Colonic mucosa (tissue), 4 donors: ENCODE measurements at regions not wholly inside any gene's neighbourhood (a gene's known extent, or its start where the extent isn't known, plus 50 kb on each side); places are given as distances from the start of the nearest gene placed in this dataset.

Experiments
- DNase-seq: peaks from one replicate; pipeline ENCODE4 v3.0.0-alpha.2; 2020
- H3K27ac ChIP-seq: fragments of 200-600 bp; one replicate; pipeline ENCODE4 v1.8.0; 2021
- H3K27me3 ChIP-seq: fragments of 200-600 bp; one replicate; pipeline ENCODE4 v1.8.0; 2021
- H3K36me3 ChIP-seq: fragments of 200-600 bp; one replicate; pipeline ENCODE4 v1.8.0; 2021
- H3K4me1 ChIP-seq: fragments of 200-600 bp; one replicate; pipeline ENCODE4 v1.8.0; 2021; ENCODE audit warnings: mild to moderate bottlenecking
- H3K4me3 ChIP-seq: fragments of 200-600 bp; one replicate; pipeline ENCODE4 v1.8.0; 2021
- H3K9ac ChIP-seq, 2 donors: one replicate each; pipeline ENCODE4 v1.7.0; 2013; ENCODE audit warnings: control low read depth in 2 of 2, low read depth in 2 of 2, low read length in 2 of 2
- H3K9me3 ChIP-seq: fragments of 200-600 bp; one replicate; pipeline ENCODE4 v1.8.0; 2021
- CTCF ChIP-seq: fragments of 200-600 bp; IDR thresholded peaks from one replicate; pipeline ENCODE4 v1.8.0; 2022; ENCODE audit warnings: antibody characterized with exemption, mild to moderate bottlenecking
- intact Hi-C: fragments of 100-400 bp; cut with DNase I; formaldehyde crosslinking; loops from one replicate; pipeline ENCODE4 v1.14.1; 2022
- donor health status: healthy.
- donor health status: DM: no; HTN: no; CAD: no.
- donor health status: DM: no; HTN: no; CAD: no.

DNA sequence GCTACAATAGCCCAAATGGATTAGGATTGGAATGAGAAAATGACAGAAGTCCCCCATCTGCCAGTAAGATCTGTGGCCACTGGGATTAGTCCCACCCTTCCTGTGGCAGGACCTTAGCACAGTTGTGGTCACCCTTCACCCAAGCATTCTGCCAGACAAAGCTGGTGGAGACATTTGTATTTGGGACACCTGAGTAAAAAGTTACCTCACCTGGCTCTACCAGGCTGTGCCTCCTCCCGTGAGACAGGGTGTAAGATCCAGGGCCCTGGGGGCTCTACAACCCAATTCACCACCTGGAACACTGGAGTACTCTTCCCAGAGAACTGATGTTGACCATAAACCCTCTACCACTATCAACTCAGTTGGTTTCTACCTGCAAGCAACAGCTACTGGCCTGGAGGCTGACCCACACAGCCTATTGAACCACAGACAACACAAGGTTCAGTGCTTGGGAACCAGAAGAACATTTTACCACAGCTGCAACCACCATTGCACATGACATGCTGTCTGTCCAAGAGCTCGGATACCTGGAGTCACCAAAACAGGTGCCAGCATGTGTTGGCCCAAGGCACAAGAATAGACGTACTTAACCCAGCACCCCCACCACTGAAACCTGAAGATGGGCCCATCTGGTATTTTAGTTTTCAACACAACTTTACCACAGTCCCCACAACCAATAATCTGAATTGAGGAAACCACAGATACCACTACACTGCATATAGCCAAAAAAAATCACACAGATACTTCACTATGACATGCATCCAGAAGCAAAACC lies 1686.7 kb downstream of the SI start:
- no peak for TF ChIP-seq CTCF

DNA sequence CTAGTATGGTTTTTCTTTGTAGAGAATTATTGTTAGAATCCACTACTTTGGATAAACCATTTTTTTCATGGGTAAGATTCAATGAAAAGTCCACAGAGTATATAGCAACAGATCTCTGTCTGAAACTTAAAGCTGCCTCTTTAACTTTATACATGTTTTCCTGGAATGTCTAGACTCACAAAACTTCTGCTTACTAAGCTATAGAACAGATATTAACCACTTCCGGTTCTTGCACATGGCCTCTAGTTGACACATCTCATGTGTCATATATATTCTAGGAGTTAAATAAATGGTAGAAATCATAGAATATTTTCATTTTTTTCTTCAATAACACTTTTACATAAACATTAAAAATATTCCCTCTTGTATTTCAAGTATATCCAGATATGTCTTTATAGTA lies 1693.9 kb downstream of the SI start:
- no peak for TF ChIP-seq CTCF
- H3K36me3 ChIP-seq = no peaks in the 10 kb centered on the region
- DNase-seq = no peak
- H3K4me1 ChIP-seq = no peaks in the 10 kb centered on the region
- H3K9ac ChIP-seq = no peak overlapping the region
- no peaks in the 10 kb centered on the region for H3K9me3 ChIP-seq
- intact Hi-C loops = no loop called here
- no peak overlapping the region for H3K4me3 ChIP-seq
- no peak overlapping the region for H3K27ac ChIP-seq
- no peaks in the 10 kb centered on the region for H3K27me3 ChIP-seq

More for the DNA sequence above, 1686.7 kb downstream of the SI start:
- intact Hi-C loops = no loop called here
- Histone ChIP-seq H3K9me3 (no peaks in the 10 kb centered on the region), H3K27ac (no peak overlapping the region), H3K4me3 (no peak overlapping the region), H3K9ac (no peak overlapping the region), H3K27me3 (no peaks in the 10 kb centered on the region), H3K4me1 (no peaks in the 10 kb centered on the region), H3K36me3 (no peaks in the 10 kb centered on the region)
- DNase-seq = no peak

GRCh38 chr3:163382183-163382582 lies 1696.1 kb downstream of the SI start:
- Histone ChIP-seq H3K4me1 (no peaks in the 10 kb centered on the region), H3K9ac (no peak overlapping the region), H3K36me3 (no peaks in the 10 kb centered on the region), H3K27ac (no peak overlapping the region), H3K9me3 (no peaks in the 10 kb centered on the region), H3K27me3 (no peaks in the 10 kb centered on the region), H3K4me3 (no peak overlapping the region)
- TF ChIP-seq CTCF = no peak
- DNase-seq = no peak
- intact Hi-C loops = no loop called here

- TF ChIP-seq CTCF = no peak
- DNase-seq = no peak
- Histone ChIP-seq H3K9ac (no peak overlapping the region), H3K27me3 (no peaks in the 10 kb centered on the region), H3K4me3 (no peak overlapping the region), H3K27ac (no peak overlapping the region), H3K36me3 (no peaks in the 10 kb centered on the region), H3K4me1 (no peaks in the 10 kb centered on the region), H3K9me3 (no peaks in the 10 kb centered on the region)
- intact Hi-C loops = no loop called here
These were observed 1710.1 kb downstream of the SI start for GRCh38 chr3:163368168-163368567.

- Histone ChIP-seq H3K36me3 (no peaks in the 10 kb centered on the region), H3K27ac (no peak overlapping the region), H3K9ac (no peak overlapping the region), H3K4me1 (no peaks in the 10 kb centered on the region), H3K27me3 (no peaks in the 10 kb centered on the region), H3K9me3 (no peaks in the 10 kb centered on the region), H3K4me3 (no peak overlapping the region)
- no peak for TF ChIP-seq CTCF
- intact Hi-C loops = no loop called here
- DNase-seq = no peak
These were observed 1713.6 kb downstream of the SI start for GRCh38 chr3:163364717-163365116.
